GM13976 (cell line): ENCODE measurements at regions not wholly inside any gene's neighbourhood (a gene's known extent, or its start where the extent isn't known, plus 50 kb on each side); places are given as distances from the start of the nearest gene placed in this dataset.

Source experiments
- DNase-seq: peaks from one replicate; pipeline ENCODE4 v3.0.0; 2012; ENCODE audit warnings: low spot score
- in situ Hi-C: fragments of 300-500 bp; cut with MboI; formaldehyde crosslinking; loops from one replicate; pipeline ENCODE4 v1.12.0; 2022; ENCODE audit warnings: low sequenced_read_pairs, mixed read lengths, inconsistent platforms; ENCODE audit not compliant: unreplicated experiment
- TF ChIP-seq, protein P1 (sequence below): IDR thresholded peaks from 2 replicates; pipeline ENCODE4 v1.5.1; 2012; ENCODE audit warnings: borderline replicate concordance, mild to moderate bottlenecking; ENCODE audit not compliant: insufficient read depth; ENCODE audit errors: extremely low read depth, missing control alignments, control extremely low read depth

DNA sequence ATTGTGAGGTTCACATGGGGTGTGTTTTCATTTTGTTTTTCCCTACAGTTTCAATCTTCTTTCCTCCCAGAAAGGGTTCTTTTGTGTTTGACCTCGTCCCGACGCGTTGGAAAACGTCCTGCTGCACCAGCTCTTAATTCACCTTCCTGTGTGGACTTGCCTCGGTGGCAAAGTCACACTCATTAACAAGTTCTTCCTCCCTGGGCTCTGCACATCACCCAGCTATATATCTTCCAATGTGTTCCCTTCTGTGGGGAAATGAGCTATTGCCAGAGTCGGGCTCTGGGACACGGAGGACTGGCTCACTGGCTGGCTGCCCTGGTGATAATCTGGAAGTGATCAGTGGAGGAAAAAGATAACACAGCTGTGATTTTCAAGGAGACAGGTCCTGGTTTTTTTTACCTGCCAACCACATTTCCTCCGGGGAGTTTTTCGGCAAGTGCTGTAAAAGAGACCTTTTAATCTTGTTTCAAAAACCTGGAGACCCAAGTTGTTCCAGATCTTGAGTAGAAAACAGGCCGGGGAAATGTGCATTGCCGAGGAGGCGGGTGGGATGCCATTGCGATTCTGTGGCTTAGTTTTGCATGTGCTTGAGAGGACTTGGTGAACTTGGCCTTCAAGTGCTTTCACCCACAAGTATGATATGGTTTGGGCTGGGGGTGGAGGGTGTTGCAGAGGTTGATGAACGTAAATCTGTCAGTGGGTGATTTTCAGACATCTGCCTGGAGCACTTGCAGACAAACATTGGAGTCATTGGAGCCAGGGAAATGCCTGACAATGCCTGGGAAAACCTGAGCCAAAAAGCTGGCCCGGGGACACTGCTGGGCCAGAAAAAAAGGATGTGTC is 96.5 kb upstream of the CREB5 start:
- in situ Hi-C loops, result no loop called here
- TF ChIP-seq, protein P1, sequence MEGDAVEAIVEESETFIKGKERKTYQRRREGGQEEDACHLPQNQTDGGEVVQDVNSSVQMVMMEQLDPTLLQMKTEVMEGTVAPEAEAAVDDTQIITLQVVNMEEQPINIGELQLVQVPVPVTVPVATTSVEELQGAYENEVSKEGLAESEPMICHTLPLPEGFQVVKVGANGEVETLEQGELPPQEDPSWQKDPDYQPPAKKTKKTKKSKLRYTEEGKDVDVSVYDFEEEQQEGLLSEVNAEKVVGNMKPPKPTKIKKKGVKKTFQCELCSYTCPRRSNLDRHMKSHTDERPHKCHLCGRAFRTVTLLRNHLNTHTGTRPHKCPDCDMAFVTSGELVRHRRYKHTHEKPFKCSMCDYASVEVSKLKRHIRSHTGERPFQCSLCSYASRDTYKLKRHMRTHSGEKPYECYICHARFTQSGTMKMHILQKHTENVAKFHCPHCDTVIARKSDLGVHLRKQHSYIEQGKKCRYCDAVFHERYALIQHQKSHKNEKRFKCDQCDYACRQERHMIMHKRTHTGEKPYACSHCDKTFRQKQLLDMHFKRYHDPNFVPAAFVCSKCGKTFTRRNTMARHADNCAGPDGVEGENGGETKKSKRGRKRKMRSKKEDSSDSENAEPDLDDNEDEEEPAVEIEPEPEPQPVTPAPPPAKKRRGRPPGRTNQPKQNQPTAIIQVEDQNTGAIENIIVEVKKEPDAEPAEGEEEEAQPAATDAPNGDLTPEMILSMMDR, result no peak
- DNase-seq, result no peak

DNA sequence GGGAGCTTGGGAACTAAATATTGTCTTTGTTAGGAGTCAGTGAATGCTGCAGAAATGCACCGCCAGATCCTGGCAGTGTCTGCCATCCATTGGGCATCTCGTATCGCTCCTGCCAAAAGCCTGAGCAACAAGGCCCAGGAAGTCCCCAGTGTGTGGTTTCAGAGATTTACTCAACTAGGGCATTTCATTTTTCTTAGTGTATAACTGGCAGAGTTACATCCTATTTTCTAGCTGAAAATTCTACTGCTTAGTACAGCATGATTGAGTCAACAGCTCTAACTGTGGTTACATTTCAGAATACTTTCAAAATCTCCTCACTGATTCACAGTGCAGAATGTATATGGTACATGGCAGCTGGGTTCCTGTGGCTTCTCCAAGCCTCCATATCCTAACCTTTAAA is 95.8 kb upstream of the CREB5 start:
- no peak for DNase-seq
- in situ Hi-C loops, result no loop called here
- TF ChIP-seq, protein P1, result no peak

DNA sequence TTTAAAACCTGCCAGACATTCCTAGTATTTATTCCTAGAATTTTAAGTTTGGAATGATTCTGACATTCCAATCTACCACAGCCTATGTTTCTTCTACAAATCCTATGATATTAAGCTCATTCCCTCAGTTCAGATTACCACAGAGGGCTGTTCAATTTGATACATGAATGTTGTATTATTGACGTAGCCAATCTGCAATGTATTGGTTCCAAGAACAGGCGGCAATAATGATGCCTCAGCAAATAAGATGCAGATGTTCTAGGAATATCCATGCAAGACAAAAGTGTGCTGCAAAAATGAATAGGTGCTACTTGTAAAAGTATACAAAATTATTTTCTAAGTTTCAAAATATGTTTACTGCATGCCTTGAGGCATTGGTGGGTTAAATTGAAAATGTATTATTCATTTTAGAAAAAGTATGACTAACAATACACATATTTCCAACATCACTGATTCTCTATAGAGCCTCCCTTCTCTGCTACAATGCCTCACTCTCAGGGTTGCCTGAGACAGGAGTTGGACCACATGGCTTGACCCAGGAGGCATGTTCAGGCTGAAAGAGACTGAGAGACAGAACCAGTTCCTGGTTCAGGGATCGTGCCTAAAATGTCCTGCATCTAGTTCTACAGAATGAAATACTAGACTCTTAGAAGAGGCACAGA is 94.1 kb upstream of the CREB5 start:
- no peak for DNase-seq
- TF ChIP-seq, protein P1, result no peak

DNA sequence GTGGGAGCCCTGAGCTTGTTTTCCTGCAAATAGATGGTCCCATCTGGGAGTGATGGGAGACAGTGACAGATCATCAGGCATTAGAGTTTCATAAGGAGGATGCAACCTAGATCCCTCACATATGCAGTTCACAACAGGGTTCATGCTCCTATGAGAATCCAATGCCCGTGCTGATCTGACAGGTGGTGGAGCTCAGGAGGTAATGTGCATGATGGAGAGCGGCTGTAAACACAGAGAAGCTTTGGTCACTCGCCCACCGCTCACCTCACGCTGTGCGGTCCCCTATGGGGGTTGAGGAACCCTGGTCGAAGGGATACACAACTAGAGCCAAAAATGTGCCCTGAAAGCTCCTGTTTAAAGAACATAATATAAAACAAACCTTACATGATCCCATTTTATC is 88.5 kb upstream of the CREB5 start:
- in situ Hi-C loops, result no loop called here
- TF ChIP-seq, protein P1, result no peak
- no peak for DNase-seq

More for the DNA sequence above, 94.1 kb upstream of the CREB5 start:
- in situ Hi-C loops, result no loop called here

DNA sequence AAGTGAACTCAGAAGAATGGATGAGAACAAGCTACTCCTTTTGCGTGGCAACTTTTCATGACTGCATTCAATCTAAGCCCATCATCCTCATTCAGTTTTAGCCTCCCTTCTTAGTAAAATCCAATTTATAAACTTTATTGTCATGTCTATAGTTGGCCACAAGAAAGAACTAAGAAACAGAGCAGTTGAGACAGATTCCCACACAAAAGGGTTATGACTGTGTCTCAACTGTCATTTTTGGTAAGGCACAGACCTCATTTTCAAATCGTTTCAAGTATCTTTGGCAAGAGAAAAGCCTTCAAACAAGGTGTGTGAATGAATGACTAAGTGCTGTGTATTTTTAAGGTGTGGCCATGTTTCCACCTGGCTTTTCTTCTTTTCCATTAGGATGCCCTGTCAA is 84.2 kb upstream of the CREB5 start:
- DNase-seq, result no peak
- TF ChIP-seq, protein P1, result no peak

DNA sequence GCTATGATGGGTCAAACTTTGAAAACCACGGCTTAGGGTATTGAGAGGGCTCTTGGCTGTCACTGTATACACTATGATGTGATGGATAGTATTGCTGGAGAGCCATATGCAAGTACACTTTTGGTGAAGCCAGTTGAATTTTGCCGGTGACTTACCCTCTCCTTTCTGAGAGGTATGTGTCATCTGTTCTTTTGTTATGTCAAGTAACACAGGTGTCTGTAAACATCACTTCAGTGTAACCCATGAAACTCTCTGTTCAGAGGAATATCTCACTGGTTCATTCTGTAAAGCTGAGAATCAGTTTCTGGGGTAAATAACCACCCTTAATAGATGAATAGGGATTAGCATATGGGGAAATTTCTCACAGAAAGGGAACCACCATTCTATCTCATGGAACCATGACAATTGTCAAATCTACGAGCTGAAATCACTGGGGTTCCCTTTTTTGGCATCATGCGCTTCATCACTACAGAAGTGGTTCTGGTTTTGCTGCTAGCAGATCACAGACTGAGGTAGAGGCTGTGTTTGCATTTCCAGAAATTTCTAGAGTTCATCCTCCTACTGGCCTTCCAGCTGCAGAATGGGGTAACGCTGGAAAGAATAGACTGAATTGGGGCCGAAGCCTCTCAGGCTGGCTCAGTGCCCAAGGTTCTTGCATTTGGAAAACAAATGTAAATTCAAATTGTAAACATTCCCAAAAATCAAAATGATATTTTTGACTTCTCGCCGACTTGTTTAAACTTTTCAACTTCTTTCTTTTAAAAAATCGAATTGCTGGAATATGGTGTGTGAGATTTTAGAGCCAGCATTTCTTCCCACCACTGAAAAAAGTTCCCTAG is 83.3 kb upstream of the CREB5 start:
- DNase-seq, result no peak
- in situ Hi-C loops, result no loop called here
- TF ChIP-seq, protein P1, result no peak

More for the DNA sequence above, 84.2 kb upstream of the CREB5 start:
- in situ Hi-C loops, result no loop called here
